ENCODE measurements at regions not wholly inside any gene's neighbourhood (a gene's known extent, or its start where the extent isn't known, plus 50 kb on each side); places are given as distances from the start of the nearest gene placed in this dataset.

DNA sequence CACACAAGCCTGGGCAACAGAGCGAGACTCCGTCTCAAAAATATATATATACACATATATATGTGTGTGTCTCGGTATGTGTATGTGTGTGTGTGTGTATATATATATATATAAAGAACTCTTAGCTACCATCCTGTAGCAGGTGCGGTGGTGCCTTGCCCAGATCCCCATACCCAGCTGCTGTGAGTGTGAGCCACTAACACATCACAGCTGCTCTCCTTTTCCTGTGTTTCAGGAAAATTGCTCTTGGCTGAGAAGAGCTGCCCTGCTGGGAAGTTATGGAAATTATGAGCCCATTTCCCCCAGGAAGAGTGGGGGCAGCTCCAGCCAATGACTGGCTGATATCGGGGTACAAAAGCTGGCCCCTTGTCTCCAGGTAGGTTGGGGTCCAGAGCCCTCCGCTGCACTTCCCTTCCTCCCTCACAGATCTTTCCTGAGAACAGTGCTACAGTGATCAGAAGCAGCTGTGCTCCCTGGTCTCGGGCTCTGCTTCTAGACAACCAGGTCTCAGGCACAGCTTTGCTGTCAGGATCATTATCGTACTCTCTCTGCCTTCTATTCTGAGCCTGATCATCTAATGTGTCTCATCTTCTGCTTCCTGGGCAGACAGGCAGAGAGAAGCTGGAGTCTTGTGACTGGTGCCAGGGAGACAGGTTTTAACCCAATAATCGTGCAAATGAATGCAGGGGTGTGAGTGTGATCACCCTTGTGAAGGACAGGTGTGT lies 109.6 kb upstream of the ZNF678 start:
- no peaks in the 10 kb centered on the region for H3K79me2 ChIP-seq (ENCODE audit: control insufficient read depth, insufficient read depth, low read length)
- FAIRE-seq = no peak
- H4K20me1 ChIP-seq (ENCODE audit: control insufficient read depth, extremely low read depth, insufficient read depth, low read length) = no peaks in the 10 kb centered on the region
- no peaks in the 10 kb centered on the region for H3K4me1 ChIP-seq (ENCODE audit: control insufficient read depth, extremely low read depth, insufficient read depth, low read length)
- H3K27me3 ChIP-seq (ENCODE audit: control insufficient read depth, extremely low read depth, insufficient read depth, low read length) = peaks cover 10% of the 10 kb centered on the region
- no peak overlapping the region for H3K9ac ChIP-seq (ENCODE audit: control insufficient read depth, extremely low read depth, insufficient read depth, low read length)
- no peak overlapping the region for H3K27ac ChIP-seq (ENCODE audit: control insufficient read depth, insufficient read depth, low read length)
- H3K36me3 ChIP-seq (ENCODE audit: control insufficient read depth in 2 of 2, extremely low read depth in 1 of 2, insufficient read depth in 2 of 2, low read length in 2 of 2) = no peaks in the 10 kb centered on the region
- H3K9me3 ChIP-seq (ENCODE audit: control insufficient read depth, low read depth, low read length) = no peaks in the 10 kb centered on the region
- dilution Hi-C loops (cut with MboI; ENCODE audit: extremely low pct_ligation_motif_present, low sequenced_read_pairs) = no loop called here
- no peak overlapping the region for H2AFZ ChIP-seq (ENCODE audit: control insufficient read depth, low read length)
- TF ChIP-seq EZH2 (IDR thresholded peaks at IDR 0.05; ENCODE audit: low read length) = no peak
- TF ChIP-seq, protein P1, sequence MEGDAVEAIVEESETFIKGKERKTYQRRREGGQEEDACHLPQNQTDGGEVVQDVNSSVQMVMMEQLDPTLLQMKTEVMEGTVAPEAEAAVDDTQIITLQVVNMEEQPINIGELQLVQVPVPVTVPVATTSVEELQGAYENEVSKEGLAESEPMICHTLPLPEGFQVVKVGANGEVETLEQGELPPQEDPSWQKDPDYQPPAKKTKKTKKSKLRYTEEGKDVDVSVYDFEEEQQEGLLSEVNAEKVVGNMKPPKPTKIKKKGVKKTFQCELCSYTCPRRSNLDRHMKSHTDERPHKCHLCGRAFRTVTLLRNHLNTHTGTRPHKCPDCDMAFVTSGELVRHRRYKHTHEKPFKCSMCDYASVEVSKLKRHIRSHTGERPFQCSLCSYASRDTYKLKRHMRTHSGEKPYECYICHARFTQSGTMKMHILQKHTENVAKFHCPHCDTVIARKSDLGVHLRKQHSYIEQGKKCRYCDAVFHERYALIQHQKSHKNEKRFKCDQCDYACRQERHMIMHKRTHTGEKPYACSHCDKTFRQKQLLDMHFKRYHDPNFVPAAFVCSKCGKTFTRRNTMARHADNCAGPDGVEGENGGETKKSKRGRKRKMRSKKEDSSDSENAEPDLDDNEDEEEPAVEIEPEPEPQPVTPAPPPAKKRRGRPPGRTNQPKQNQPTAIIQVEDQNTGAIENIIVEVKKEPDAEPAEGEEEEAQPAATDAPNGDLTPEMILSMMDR (optimal IDR thresholded peaks at IDR 0.05 in 1 of 3, IDR thresholded peaks at IDR 0.05 in 1 of 3, conservative IDR thresholded peaks at IDR 0.05 in 1 of 3; ENCODE audit: extremely low read depth in 1 of 3, insufficient read depth in 2 of 3, low read length in 3 of 3) = no peak
- H3K4me2 ChIP-seq (ENCODE audit: control insufficient read depth, extremely low read depth, insufficient read depth, low read depth, low read length) = no peak overlapping the region
- no peaks in the 10 kb centered on the region for H3K9me1 ChIP-seq (ENCODE audit: control insufficient read depth, extremely low read depth, insufficient read depth, low read length)
- no peak for DNase-seq (ENCODE audit: low read depth, low spot score)
- H3K4me3 ChIP-seq (ENCODE audit: control insufficient read depth in 2 of 3, extremely low read depth in 1 of 3, insufficient read depth in 2 of 3, low read depth in 1 of 3, low read length in 3 of 3) = no peak overlapping the region

DNA sequence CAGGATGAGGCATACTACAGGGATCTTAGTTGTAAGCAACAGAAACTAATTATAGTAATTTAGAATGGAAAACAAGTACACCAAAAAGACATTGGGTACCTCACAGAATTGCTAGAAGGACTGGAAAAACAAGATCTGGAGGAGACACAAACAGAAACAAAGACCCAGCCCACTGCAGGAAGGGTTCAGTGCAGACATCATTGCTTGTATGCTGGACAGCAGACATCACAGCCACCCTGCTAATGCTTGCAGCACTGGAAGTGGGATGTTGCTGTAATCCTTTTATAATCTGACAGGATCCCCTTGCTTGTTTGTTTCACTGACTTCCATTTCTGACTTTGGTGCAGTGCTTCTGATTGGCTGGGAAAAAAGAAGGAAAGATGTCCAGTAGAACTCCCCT lies 111.4 kb upstream of the ZNF678 start:
- DNase-seq (ENCODE audit: low read depth, low spot score) = no peak

More for the DNA sequence above, 111.4 kb upstream of the ZNF678 start:
- TF ChIP-seq EZH2 (IDR thresholded peaks at IDR 0.05; ENCODE audit: low read length) = no peak
- TF ChIP-seq, protein P1 (optimal IDR thresholded peaks at IDR 0.05 in 1 of 3, IDR thresholded peaks at IDR 0.05 in 1 of 3, conservative IDR thresholded peaks at IDR 0.05 in 1 of 3; ENCODE audit: extremely low read depth in 1 of 3, insufficient read depth in 2 of 3, low read length in 3 of 3) = no peak
- Histone ChIP-seq H4K20me1 (ENCODE audit: control insufficient read depth, extremely low read depth, insufficient read depth, low read length) (no peaks in the 10 kb centered on the region), H3K4me1 (ENCODE audit: control insufficient read depth, extremely low read depth, insufficient read depth, low read length) (no peaks in the 10 kb centered on the region), H3K9ac (ENCODE audit: control insufficient read depth, extremely low read depth, insufficient read depth, low read length) (no peak overlapping the region), H2AFZ (ENCODE audit: control insufficient read depth, low read length) (no peak overlapping the region), H3K27ac (ENCODE audit: control insufficient read depth, insufficient read depth, low read length) (no peak overlapping the region), H3K4me2 (ENCODE audit: control insufficient read depth, extremely low read depth, insufficient read depth, low read depth, low read length) (no peak overlapping the region), H3K27me3 (ENCODE audit: control insufficient read depth, extremely low read depth, insufficient read depth, low read length) (peaks cover 15% of the 10 kb centered on the region), H3K9me3 (ENCODE audit: control insufficient read depth, low read depth, low read length) (no peaks in the 10 kb centered on the region), H3K4me3 (ENCODE audit: control insufficient read depth in 2 of 3, extremely low read depth in 1 of 3, insufficient read depth in 2 of 3, low read depth in 1 of 3, low read length in 3 of 3) (no peak overlapping the region), H3K9me1 (ENCODE audit: control insufficient read depth, extremely low read depth, insufficient read depth, low read length) (no peaks in the 10 kb centered on the region), H3K36me3 (ENCODE audit: control insufficient read depth in 2 of 2, extremely low read depth in 1 of 2, insufficient read depth in 2 of 2, low read length in 2 of 2) (no peaks in the 10 kb centered on the region), H3K79me2 (ENCODE audit: control insufficient read depth, insufficient read depth, low read length) (no peaks in the 10 kb centered on the region)
- no peak for FAIRE-seq
- dilution Hi-C loops (cut with MboI; ENCODE audit: extremely low pct_ligation_motif_present, low sequenced_read_pairs) = no loop called here

Data from keratinocyte (primary cell).